ENCODE measurements at regions not wholly inside any gene's neighbourhood (a gene's known extent, or its start where the extent isn't known, plus 50 kb on each side); places are given as distances from the start of the nearest gene placed in this dataset.

GRCh38 chr1:106883208-106883607, 173.3 kb upstream of the PRMT6 start:
- TF ChIP-seq CTCF (IDR thresholded peaks at IDR 0.05 in 8 of 11, conservative IDR thresholded peaks at IDR 0.05 in 3 of 11) (no peak), POLR2AphosphoS5 (IDR thresholded peaks at IDR 0.05) (no peak)
